RWPE1 (cell line): ENCODE measurements at regions not wholly inside any gene's neighbourhood (a gene's known extent, or its start where the extent isn't known, plus 50 kb on each side); places are given as distances from the start of the nearest gene placed in this dataset.
"Not testable (repeated sequence)": the region's sequence is repeated elsewhere in the genome, so short reads cannot be mapped to it uniquely, and the experiment has no call there.

ENCODE experiments used
- CTCF ChIA-PET: fragments of 350-600 bp; sonication (Branson Sonifier 250); formaldehyde crosslinking; extraction: SDS; loops from one replicate; lab custom pipeline; 2021; lab: Yijun Ruan, JAX
- POLR2A ChIA-PET: fragments of 400-600 bp; formaldehyde crosslinking; extraction: SDS; loops from one replicate; lab custom pipeline; 2020; ENCODE audit warnings: antibody characterized with exemption; ENCODE audit not compliant: low non-redundant PET; lab: Yijun Ruan, JAX
- DNase-seq: peaks from one replicate; pipeline ENCODE4 v3.0.0; 2012; ENCODE audit warnings: low spot score
- H3K27ac ChIP-seq: fragments of 450-650 bp; 2 replicates; pipeline ENCODE4 v1.5.1; 2017
- TF ChIP-seq, protein P1 (sequence below): fragments of 450-650 bp; conservative IDR thresholded peaks from 2 replicates; pipeline ENCODE4 v1.5.1; 2017; ENCODE audit warnings: low read depth, mild to moderate bottlenecking

DNA sequence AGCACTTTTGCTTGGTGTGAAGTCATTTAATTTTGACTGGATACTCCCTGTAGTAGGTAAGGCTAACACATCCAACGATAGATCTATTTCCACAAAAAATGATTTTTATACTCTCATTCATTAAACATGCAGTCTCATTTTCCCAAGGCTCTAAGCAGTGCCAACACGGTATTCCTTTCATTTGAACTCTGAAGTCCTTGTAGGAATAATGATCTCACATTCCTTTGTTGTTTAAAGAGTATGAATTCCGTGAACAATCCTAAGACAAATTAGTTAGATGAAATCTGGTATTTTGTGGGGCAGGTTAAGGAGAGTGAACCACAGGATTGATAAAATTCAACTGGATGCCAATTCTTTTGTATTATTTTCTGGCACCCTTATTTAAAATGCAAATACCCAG is 66.6 kb downstream of the LACC1 start:
- POLR2A ChIA-PET, result no interaction called here
- no peak for DNase-seq
- CTCF ChIA-PET, result interaction anchor here (0.8 kb wide), 1 partner anchor 35 kb away, joined by 3 read pairs; no protein-coding TSS in a partner anchor
- TF ChIP-seq, protein P1, sequence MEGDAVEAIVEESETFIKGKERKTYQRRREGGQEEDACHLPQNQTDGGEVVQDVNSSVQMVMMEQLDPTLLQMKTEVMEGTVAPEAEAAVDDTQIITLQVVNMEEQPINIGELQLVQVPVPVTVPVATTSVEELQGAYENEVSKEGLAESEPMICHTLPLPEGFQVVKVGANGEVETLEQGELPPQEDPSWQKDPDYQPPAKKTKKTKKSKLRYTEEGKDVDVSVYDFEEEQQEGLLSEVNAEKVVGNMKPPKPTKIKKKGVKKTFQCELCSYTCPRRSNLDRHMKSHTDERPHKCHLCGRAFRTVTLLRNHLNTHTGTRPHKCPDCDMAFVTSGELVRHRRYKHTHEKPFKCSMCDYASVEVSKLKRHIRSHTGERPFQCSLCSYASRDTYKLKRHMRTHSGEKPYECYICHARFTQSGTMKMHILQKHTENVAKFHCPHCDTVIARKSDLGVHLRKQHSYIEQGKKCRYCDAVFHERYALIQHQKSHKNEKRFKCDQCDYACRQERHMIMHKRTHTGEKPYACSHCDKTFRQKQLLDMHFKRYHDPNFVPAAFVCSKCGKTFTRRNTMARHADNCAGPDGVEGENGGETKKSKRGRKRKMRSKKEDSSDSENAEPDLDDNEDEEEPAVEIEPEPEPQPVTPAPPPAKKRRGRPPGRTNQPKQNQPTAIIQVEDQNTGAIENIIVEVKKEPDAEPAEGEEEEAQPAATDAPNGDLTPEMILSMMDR, result no peak
- no peak overlapping the region for H3K27ac ChIP-seq

DNA sequence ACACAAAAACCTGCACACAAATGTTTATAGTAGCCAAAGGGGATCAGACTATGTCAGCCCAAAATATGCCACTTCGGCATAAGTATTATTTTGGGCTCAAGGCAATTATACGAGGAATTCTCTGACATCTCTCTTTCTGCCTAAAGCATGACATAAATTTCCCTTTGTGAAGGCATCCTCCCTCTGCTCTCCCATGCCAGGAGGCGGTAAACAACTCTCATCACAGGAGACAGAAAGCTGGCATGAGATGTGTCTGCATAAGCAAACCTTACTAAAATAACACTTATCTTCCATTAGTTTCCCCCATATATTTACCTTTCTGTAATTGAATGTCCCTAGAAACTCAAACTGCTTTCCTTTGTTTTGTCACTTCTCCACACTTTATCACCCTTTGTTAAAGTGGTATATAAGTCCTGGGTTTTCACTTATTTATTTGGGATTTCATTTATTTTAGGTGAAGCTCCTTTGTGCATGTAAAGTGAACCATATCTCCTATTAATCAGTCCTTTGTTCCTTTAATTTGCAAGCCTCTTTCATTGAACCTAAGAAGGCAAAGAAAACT is 68.3 kb downstream of the LACC1 start:
- CTCF ChIA-PET, result no interaction called here
- DNase-seq, result no peak
- H3K27ac ChIP-seq, result no peak overlapping the region
- POLR2A ChIA-PET, result no interaction called here
- TF ChIP-seq, protein P1, result no peak

DNA sequence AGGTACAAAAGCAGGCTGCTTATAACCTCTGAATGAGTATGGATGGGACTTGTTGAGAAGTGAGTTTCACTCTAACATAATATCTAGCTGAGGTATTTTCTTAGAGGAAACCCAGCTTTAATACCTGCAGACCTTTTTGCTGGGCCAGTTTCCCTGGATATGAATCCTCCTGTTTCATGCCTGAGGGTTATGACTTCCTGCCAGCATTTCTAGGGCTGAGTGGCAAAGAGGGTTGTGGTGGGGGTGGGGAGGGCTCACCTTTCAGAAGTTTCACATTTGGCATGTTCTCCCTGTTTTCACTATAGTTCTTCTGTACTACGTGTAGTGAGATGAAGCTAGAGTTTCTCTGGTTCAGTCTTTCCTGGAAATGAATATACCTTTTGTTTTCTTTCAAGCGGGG is 73.7 kb downstream of the LACC1 start:
- POLR2A ChIA-PET, result no interaction called here
- TF ChIP-seq, protein P1, result no peak
- CTCF ChIA-PET, result no interaction called here
- peak; percentile 28 for DNase-seq
- no peak overlapping the region for H3K27ac ChIP-seq

DNA sequence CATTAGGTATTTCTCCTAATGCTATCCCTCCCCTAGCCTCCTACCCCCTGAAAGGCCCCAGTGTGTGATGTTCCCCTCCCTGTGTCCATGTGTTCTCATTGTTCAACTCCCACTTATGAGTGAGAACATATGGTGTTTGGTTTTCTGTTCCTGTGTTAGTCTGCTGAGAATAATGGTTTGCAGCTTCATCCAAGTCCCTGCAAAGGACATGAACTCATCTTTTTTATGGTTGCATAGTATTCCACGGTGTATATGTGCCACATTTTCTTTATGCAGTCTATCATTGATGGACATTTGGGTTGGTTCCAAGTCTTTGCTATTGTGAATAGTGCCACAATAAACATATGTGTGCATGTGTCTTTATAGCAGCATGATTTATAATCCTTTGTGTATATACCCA is 77.3 kb downstream of the LACC1 start:
- DNase-seq, H3K27ac ChIP-seq, CTCF ChIA-PET, POLR2A ChIA-PET: not testable (repeated sequence)

DNA sequence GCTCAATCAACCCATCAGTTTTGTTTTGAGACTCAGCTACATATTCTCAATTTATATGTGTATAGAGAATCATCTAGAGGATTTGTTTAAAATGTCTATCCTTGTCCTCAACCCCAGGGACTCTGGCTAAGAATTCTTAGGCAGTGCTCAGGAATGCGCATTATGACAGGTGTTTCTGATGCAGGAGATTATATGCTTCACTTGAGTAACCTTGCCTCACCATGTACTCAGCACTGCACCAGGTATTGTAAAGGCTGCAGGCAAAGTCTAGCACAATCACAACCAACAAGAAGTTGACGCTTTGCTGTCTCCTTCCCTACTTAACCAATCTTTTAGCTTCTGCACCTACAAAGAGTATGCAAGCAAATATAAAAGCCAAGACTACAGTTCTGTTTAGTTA is 79.6 kb downstream of the LACC1 start:
- H3K27ac ChIP-seq, result no peak overlapping the region
- ChIA-PET POLR2A (no interaction called here), CTCF (no interaction called here)
- TF ChIP-seq, protein P1, result no peak
- DNase-seq, result no peak

DNA sequence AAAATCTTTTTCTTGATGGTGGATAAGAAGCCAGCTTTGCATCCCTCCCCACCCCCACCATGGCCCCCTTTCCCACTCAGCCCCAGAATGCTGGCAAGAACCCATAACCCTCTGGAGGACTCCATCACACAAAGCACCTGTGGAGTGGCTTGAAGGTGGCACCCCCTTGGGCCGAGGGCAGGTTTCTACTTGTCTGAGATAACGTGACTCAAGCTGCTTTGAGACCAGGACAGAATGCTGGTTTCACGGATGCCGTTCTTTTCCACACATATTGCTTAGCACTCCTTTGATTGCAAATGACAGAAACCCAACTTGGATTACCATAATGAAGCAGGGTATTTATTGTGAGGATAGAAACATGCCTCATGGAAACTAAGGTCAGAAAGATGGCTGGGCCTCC is 82.2 kb downstream of the LACC1 start:
- TF ChIP-seq, protein P1, result no peak
- peak; percentile 6 for DNase-seq
- ChIA-PET CTCF (interaction anchor here (0.6 kb wide), 1 partner anchor 268 kb away, joined by 3 read pairs; no protein-coding TSS in a partner anchor), POLR2A (no interaction called here)
- H3K27ac ChIP-seq, result no peak overlapping the region

DNA sequence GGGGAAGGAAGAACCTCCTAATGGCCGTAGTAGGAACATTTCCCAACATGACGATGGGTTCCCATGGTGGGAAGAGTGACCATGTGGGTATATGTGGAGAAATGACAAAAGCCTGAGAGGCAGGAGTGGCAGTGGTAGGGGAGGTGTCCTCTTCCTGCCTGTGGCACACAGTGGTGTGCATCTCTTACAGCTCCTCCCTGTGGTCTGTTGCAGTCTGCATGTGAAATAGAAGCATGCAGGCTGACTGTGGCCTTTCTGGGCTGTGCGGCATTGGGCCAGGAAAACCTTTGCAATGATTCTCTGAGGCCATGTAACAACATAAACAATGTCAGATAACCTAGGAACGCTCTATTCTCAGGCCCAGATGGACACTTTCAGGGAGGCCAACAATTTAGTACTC is 84.0 kb downstream of the LACC1 start:
- ChIA-PET POLR2A (no interaction called here), CTCF (interaction anchor here (0.6 kb wide), 1 partner anchor 50 kb away, joined by 3 read pairs; no protein-coding TSS in a partner anchor)
- no peak overlapping the region for H3K27ac ChIP-seq
- TF ChIP-seq, protein P1, result no peak
- DNase-seq, result no peak
